HG03442 (cell line): ENCODE measurements at regions not wholly inside any gene's neighbourhood (a gene's known extent, or its start where the extent isn't known, plus 50 kb on each side); places are given as distances from the start of the nearest gene placed in this dataset.

Experiments used
- ATAC-seq: cut with Tn5 transposase; IDR thresholded peaks from one replicate; pipeline ENCODE4 v1.9.1; 2021; ENCODE audit warnings: mild to moderate bottlenecking, moderate library complexity; ENCODE audit not compliant: unreplicated experiment

DNA sequence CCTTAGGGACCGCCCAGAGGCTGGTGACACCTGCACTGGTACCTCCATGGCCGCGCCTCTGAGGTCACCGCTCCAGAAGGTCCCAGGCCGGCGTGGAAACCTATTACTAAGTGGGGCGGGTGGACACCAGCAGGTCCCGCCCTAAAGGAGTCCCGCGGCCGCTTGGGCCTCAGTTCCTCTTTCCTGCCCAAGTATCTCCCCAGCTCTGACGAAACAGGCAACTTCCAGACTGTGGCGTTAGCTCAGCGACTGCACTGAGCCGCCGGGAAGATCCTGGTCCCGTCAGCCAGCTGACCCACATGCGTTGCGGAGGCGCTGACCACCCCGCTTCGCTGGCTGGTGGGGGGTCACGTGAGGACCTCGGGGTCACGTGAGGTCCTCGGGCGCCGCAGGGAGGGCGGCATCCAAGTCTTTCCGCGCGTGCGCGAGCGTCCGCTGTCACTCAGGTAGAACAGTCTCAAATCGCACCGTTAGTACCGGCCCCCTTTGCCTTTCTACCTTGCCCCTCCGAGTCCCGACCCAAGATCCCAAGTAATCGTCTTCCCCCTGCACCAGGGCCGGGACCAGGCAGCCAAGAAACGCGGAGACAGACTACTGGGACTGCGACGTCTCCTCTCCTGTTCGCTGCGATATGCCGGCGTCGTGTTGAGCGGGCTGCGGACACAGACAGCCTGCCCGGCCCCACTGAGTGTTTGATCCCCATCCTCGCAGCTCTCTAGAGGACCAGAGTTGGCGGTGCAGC lies 53.7 kb upstream of the KDM4C start:
- ATAC-seq, result peak; percentile 74

DNA sequence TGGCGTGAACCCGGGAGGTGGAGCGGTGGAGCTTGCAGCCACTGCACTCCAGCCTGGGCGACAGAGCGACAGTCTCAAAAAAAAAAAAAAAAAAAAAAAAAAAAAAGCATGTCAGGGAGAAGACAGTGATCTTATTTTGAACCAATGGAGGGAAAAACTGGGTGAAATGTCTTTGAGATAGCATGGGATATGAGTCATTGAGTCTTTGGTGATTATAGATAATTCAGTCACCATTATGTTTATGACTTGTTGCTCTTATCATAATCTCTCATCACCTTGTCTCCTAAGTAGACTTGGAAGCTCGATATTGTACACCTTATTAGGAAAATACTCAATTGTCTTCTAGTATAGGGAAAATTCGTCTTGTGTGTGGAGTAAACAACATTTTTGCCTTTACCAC lies 55.1 kb upstream of the KDM4C start:
- ATAC-seq, result no peak

DNA sequence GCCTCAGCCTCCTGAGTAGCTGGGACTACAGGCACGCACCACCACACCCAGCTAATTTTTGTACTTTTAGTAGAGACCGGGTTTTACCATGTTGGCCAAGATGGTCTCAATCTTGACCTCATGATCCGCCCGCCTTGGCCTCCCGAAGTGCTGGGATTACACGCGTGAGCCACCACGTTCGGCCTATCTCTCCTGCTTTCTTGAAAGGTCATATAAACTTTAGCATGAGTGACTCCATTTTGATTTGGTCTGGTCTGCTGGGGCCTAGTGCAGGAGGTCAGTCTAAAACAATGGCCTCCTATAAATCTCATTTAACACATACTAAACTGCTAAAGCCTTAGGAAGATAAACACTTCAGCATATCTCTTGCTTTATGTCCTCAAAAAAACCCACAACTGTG lies 50.6 kb upstream of the GLDC start:
- no peak for ATAC-seq

DNA sequence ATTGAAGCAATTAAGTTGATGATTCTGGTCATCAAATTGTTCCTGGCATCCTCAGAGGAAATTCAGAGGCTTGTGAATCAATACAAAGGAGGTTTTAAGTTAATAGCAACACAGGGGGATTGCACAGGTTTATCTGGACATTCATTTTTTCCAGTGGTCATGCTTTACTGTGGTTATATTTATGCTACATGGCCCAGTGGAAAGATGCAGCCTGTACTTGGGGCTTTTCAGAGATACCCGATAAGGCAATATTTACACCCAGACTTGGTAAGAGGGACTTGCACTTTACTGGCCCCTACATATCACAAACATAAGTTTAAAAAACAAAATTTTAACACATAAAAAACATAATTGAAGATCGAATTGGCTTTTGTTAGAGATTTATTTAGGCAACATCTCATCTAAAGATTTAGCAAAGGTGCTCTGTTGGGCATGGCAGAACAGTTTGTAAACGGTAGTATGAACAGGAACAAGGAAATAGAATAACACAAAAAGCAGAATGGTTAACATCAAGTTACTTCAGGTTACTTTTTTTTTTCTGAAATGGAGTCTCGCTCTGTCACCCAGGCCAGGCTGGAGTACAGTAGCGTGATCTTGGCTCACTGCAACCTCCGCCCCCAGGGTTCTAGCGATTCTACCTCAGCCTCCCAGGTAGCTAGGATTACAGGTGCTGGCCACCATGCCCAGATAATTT lies 49.7 kb upstream of the GLDC start:
- ATAC-seq, result no peak
